SH-SY5Y (cell line): ENCODE measurements at regions not wholly inside any gene's neighbourhood (a gene's known extent, or its start where the extent isn't known, plus 50 kb on each side); places are given as distances from the start of the nearest gene placed in this dataset.

Source experiments
- GATA2 ChIP-seq: IDR thresholded peaks from 2 replicates; pipeline ENCODE4 v1.6.1; 2011; ENCODE audit warnings: mild to moderate bottlenecking, low read depth, low read length
- GATA3 ChIP-seq: IDR thresholded peaks from 2 replicates; pipeline ENCODE4 v1.6.1; 2011; ENCODE audit warnings: low read depth, mild to moderate bottlenecking, low read length, moderate library complexity

GRCh38 chr6:145305670-145306069, 429.6 kb downstream of the EPM2A start:
- TF ChIP-seq GATA2 (no peak), GATA3 (no peak)
